Smooth muscle cell (in vitro differentiated cells): ENCODE measurements at regions not wholly inside any gene's neighbourhood (a gene's known extent, or its start where the extent isn't known, plus 50 kb on each side); places are given as distances from the start of the nearest gene placed in this dataset.

Source experiments
- DNase-seq: peaks from one replicate; lab custom pipeline; 2025; ENCODE audit not compliant: unreplicated experiment; lab: John Stamatoyannopoulos, UW
- H2AFZ ChIP-seq: fragments of 200-600 bp; sonication (generic); 2 replicates; pipeline ENCODE4 v1.6.0; 2016; ENCODE audit warnings: antibody characterized with exemption, low read depth, mild to moderate bottlenecking
- H3F3A ChIP-seq: fragments of 200-600 bp; sonication (generic); 2 replicates; pipeline ENCODE4 v1.6.0; 2017; ENCODE audit warnings: antibody characterized with exemption, low read depth
- H3K27ac ChIP-seq: fragments of 200-600 bp; sonication (generic); 2 replicates; pipeline ENCODE4 v1.5.1; 2016; ENCODE audit warnings: low read depth, mild to moderate bottlenecking
- H3K27me3 ChIP-seq: fragments of 200-600 bp; sonication (generic); 2 replicates; pipeline ENCODE4 v1.6.1; 2016; ENCODE audit warnings: low read depth, mild to moderate bottlenecking
- H3K36me3 ChIP-seq: fragments of 200-600 bp; sonication (generic); 2 replicates; pipeline ENCODE4 v1.5.1; 2016; ENCODE audit warnings: low read depth
- H3K4me1 ChIP-seq: fragments of 200-600 bp; sonication (generic); 2 replicates; pipeline ENCODE4 v1.5.1; 2016; ENCODE audit warnings: low read depth
- H3K4me2 ChIP-seq: fragments of 200-600 bp; sonication (generic); 2 replicates; pipeline ENCODE4 v1.6.0; 2016; ENCODE audit warnings: mild to moderate bottlenecking
- H3K4me3 ChIP-seq: fragments of 200-600 bp; sonication (generic); 2 replicates; pipeline ENCODE4 v1.5.1; 2016; ENCODE audit warnings: mild to moderate bottlenecking
- H3K79me2 ChIP-seq: fragments of 200-600 bp; sonication (generic); 2 replicates; pipeline ENCODE4 v1.6.0; 2016; ENCODE audit warnings: low read depth, mild to moderate bottlenecking
- H3K9ac ChIP-seq: fragments of 200-600 bp; sonication (generic); 2 replicates; pipeline ENCODE4 v1.6.0; 2016; ENCODE audit warnings: low read depth
- H3K9me3 ChIP-seq: fragments of 200-600 bp; sonication (generic); replicated peaks from 2 replicates; pipeline ENCODE4 v1.5.1; 2016; ENCODE audit warnings: low read depth
- H4K20me1 ChIP-seq: fragments of 200-600 bp; sonication (generic); 2 replicates; pipeline ENCODE4 v1.6.0; 2016; ENCODE audit warnings: low read depth
- CTCF ChIP-seq: fragments of 200-600 bp; sonication (generic); IDR thresholded peaks from 2 replicates; pipeline ENCODE4 v1.5.1; 2017; ENCODE audit warnings: borderline replicate concordance, mild to moderate bottlenecking, antibody characterized with exemption; ENCODE audit not compliant: insufficient read depth, poor library complexity, severe bottlenecking
- WGBS: methylation state at CpG from one replicate; pipeline ENCODE4 v1.1.7; 2016; ENCODE audit warnings: low lambda C conversion rate; 5-methylcytosine and 5-hydroxymethylcytosine counted together

- Histone ChIP-seq H3K9ac (no peak overlapping the region), H3K27me3 (no peaks in the 10 kb centered on the region), H3K79me2 (no peaks in the 10 kb centered on the region), H3K36me3 (no peaks in the 10 kb centered on the region), H2AFZ (no peak overlapping the region), H3K4me1 (no peaks in the 10 kb centered on the region), H3K9me3 (no peaks in the 10 kb centered on the region), H3F3A (no peaks in the 10 kb centered on the region), H3K27ac (no peak overlapping the region), H3K4me3 (no peak overlapping the region), H3K4me2 (no peak overlapping the region), H4K20me1 (no peaks in the 10 kb centered on the region)
- TF ChIP-seq CTCF = no peak
- no peak for DNase-seq
- WGBS = 58% methylated on average over 7 of the region's 7 CpGs
Measured at GRCh38 chr17:71792966-71793365, 327.9 kb upstream of the SOX9 start.

GRCh38 chr17:71793518-71793917 lies 327.3 kb upstream of the SOX9 start:
- Histone ChIP-seq H2AFZ (no peak overlapping the region), H3K27ac (no peak overlapping the region), H3K36me3 (no peaks in the 10 kb centered on the region), H3K79me2 (no peaks in the 10 kb centered on the region), H3K27me3 (no peaks in the 10 kb centered on the region), H3F3A (no peaks in the 10 kb centered on the region), H3K4me2 (no peak overlapping the region), H3K9ac (no peak overlapping the region), H3K4me1 (no peaks in the 10 kb centered on the region), H3K4me3 (no peak overlapping the region), H3K9me3 (no peaks in the 10 kb centered on the region), H4K20me1 (no peaks in the 10 kb centered on the region)
- no peak for TF ChIP-seq CTCF
- no peak for DNase-seq
- WGBS = 94% methylated on average over 2 of the region's 2 CpGs

- Histone ChIP-seq H3F3A (no peaks in the 10 kb centered on the region), H4K20me1 (no peaks in the 10 kb centered on the region), H3K4me3 (no peak overlapping the region), H3K4me2 (no peak overlapping the region), H3K36me3 (no peaks in the 10 kb centered on the region), H3K27me3 (no peaks in the 10 kb centered on the region), H3K79me2 (no peaks in the 10 kb centered on the region), H3K9me3 (no peaks in the 10 kb centered on the region), H2AFZ (no peak overlapping the region), H3K9ac (no peak overlapping the region), H3K4me1 (no peaks in the 10 kb centered on the region), H3K27ac (no peak overlapping the region)
- 91% methylated on average over 2 of the region's 2 CpGs for WGBS
- DNase-seq = no peak
- TF ChIP-seq CTCF = no peak
Measured at GRCh38 chr17:71798701-71799100, 322.1 kb upstream of the SOX9 start.

GRCh38 chr17:71799657-71800056 lies 321.2 kb upstream of the SOX9 start:
- WGBS = 94% methylated on average over 3 of the region's 3 CpGs
- Histone ChIP-seq H3K4me1 (no peaks in the 10 kb centered on the region), H3K27ac (no peak overlapping the region), H2AFZ (no peak overlapping the region), H3K9me3 (no peaks in the 10 kb centered on the region), H3K9ac (no peak overlapping the region), H3K36me3 (no peaks in the 10 kb centered on the region), H3K79me2 (no peaks in the 10 kb centered on the region), H3F3A (no peaks in the 10 kb centered on the region), H4K20me1 (no peaks in the 10 kb centered on the region), H3K27me3 (no peaks in the 10 kb centered on the region), H3K4me3 (no peak overlapping the region), H3K4me2 (no peak overlapping the region)
- no peak for DNase-seq
- no peak for TF ChIP-seq CTCF
